ENCODE measurements at regions not wholly inside any gene's neighbourhood (a gene's known extent, or its start where the extent isn't known, plus 50 kb on each side); places are given as distances from the start of the nearest gene placed in this dataset.

DNA sequence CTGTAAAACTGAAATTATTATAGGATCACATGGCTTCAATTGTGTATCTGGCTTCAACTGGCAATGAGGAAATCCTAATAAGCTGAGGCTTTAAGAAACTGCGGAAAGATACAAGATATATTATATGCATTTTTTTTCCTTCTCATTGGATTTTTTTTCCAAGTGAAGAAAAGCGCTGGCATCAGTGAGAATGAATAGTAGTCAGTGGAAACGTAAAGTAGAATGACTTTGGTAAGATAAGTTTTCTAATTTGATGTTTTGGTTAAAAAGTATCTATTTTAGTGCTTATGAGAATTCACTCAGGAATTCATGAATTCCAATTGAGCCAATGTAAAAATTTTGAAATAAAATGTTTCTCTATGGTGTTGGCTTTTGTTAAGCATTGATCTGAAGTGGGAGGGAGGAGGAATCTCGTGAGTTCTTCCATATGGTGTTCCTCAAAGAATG lies 173.5 kb upstream of the FRMD6 start:
- TF ChIP-seq, protein P1, sequence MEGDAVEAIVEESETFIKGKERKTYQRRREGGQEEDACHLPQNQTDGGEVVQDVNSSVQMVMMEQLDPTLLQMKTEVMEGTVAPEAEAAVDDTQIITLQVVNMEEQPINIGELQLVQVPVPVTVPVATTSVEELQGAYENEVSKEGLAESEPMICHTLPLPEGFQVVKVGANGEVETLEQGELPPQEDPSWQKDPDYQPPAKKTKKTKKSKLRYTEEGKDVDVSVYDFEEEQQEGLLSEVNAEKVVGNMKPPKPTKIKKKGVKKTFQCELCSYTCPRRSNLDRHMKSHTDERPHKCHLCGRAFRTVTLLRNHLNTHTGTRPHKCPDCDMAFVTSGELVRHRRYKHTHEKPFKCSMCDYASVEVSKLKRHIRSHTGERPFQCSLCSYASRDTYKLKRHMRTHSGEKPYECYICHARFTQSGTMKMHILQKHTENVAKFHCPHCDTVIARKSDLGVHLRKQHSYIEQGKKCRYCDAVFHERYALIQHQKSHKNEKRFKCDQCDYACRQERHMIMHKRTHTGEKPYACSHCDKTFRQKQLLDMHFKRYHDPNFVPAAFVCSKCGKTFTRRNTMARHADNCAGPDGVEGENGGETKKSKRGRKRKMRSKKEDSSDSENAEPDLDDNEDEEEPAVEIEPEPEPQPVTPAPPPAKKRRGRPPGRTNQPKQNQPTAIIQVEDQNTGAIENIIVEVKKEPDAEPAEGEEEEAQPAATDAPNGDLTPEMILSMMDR (IDR thresholded peaks at IDR 0.05; ENCODE audit: insufficient read depth, low read depth, low read length, missing control alignments), result no peak
- no peak for DNase-seq (ENCODE audit: low read depth)
- H3K4me3 ChIP-seq (ENCODE audit: low read depth, low read length), result no peak overlapping the region

DNA sequence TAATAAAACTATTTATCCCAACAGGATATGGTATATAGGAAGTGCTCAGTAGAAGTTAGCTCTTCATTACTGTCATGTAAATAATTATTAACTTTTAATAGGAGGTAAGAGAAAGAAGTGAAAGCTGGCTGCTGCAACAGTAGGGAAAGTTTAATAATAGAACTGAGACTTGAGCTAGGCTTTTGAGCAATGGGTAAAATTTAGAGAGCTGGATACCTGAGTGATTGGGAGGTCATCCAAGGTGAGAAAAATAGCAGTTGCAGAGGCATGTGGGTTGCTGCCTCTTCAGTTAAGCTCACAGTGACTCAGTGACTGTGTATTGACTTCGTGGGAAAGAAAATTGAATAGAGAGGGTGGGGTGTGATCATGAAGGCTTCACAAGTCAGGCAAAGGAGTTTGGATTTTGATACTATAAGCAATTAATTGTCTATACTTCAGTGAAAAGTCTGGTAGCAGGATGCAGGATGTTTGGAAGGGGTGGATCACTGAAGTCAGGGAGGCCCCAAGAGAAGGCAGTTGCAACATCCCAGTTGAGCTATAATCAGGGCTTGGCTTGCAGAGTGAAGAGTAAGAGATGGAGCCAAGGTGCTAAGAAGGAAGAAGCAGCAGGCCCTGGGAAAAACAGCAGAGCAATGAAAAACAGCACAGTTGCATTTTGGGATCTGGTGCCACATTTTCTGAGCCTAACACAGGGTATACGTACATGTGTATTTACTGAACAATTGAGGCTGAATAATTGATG lies 172.0 kb upstream of the FRMD6 start:
- no peak for DNase-seq (ENCODE audit: low read depth)
- H3K4me3 ChIP-seq (ENCODE audit: low read depth, low read length), result no peak overlapping the region
- TF ChIP-seq, protein P1 (IDR thresholded peaks at IDR 0.05; ENCODE audit: insufficient read depth, low read depth, low read length, missing control alignments), result no peak

DNA sequence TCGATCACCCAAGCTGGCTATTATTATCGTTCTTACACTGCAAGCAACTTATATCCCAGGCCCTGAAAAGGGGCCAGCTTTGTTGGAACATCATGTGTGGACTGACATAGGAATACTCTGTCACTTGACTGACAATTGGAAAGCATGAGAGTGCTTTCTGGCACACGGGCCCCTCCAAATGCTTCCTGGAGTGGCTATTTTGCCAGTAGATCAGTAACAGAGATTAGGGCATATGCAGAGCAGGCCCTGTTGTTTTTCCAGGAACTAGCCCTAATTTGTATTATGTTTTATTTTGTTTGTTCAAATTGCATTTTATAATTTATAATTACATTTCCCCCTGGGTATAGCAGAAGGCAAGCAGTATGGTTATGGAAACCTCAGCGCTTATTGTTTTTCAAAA lies 170.1 kb upstream of the FRMD6 start:
- TF ChIP-seq, protein P1 (IDR thresholded peaks at IDR 0.05; ENCODE audit: insufficient read depth, low read depth, low read length, missing control alignments), result no peak
- DNase-seq (ENCODE audit: low read depth), result no peak
- no peak overlapping the region for H3K4me3 ChIP-seq (ENCODE audit: low read depth, low read length)

DNA sequence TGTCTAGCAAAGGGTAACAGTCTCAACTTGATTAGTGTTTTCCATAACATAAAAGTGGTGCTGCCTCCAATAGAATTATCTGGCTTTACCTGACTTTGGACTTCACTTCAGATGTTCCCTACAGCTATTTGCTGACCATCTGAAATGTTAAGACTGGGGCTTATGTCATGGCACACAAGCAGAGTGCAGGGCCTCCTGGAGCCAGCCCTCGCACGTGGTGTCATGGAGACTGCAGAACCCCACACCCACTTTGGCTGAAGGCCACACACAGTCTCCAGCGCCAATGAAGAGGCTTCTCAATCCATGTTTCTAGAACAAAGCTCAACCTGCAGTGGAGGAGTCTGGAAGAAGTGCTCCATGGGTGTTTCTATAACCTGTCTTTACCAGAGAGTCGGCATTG lies 169.6 kb upstream of the FRMD6 start:
- no peak for DNase-seq (ENCODE audit: low read depth)
- no peak overlapping the region for H3K4me3 ChIP-seq (ENCODE audit: low read depth, low read length)
- TF ChIP-seq, protein P1 (IDR thresholded peaks at IDR 0.05; ENCODE audit: insufficient read depth, low read depth, low read length, missing control alignments), result no peak

DNA sequence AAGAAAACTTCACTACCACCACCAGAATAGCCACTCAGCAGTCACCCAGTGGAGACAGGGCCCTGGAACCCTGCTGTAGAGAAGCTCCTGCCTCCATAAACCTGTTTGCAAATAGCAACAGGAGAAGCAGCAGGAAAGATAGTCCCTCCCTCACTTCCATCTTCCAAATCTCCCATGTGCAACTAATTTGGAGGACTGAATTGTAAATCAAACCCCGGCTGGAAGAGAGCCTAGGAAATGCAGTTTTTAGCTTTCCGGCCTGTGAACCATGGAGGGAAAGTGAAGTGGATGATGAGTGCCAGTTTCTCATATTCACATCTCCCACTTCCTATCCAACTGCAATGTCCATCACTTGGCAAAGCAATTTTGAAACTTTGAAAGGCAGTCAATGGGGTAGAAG lies 167.2 kb upstream of the FRMD6 start:
- TF ChIP-seq, protein P1 (IDR thresholded peaks at IDR 0.05; ENCODE audit: insufficient read depth, low read depth, low read length, missing control alignments), result no peak
- no peak overlapping the region for H3K4me3 ChIP-seq (ENCODE audit: low read depth, low read length)
- DNase-seq (ENCODE audit: low read depth), result no peak

DNA sequence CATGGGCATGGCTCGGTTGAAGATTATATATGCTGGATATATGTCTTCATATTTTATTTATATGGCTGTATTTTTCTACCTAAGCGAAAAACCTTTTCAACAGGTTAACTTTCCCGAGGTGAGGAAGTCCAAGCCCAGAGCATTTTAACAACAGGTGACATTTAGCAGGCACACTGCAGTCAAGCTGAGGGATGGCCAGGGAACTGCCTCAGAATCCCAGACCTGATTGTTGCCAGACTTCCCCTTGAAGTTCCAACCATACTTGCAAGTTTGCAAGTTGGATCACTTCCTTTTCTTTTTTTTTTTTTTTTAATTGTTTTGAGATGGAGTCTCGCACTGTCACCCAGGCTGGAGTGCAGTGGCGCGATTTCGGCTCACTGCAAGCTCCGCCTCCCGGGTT lies 166.0 kb upstream of the FRMD6 start:
- H3K4me3 ChIP-seq (ENCODE audit: low read depth, low read length), result no peak overlapping the region
- TF ChIP-seq, protein P1 (IDR thresholded peaks at IDR 0.05; ENCODE audit: insufficient read depth, low read depth, low read length, missing control alignments), result no peak
- no peak for DNase-seq (ENCODE audit: low read depth)

DNA sequence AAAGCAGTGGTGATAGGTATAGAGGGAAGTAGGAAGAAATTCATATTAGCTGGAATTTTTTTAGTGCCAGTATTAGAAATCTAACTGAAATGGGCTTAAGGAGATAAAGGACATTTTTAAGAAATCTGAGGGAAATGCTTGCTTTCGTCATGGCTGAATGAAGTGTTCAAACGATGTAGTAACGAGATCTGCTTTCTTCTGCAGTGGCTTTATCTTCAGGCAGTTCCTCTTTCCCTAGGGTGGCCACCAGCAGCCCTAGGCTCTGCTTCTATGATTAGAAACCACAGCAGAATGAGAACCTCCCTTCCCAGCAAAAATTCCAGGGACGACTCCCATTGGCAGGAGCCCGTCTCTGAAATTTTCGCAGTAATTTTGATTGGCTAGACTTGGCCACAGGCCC lies 163.9 kb upstream of the FRMD6 start:
- TF ChIP-seq, protein P1 (IDR thresholded peaks at IDR 0.05; ENCODE audit: insufficient read depth, low read depth, low read length, missing control alignments), result no peak
- DNase-seq (ENCODE audit: low read depth), result no peak
- no peak overlapping the region for H3K4me3 ChIP-seq (ENCODE audit: low read depth, low read length)
